Stimulated activated CD4-positive, alpha-beta T cell treated with anti-CD3 and anti-CD28 coated beads, Interleukin-15, amount 100 ng/mL, for 48 hours (primary cell): ENCODE measurements at regions not wholly inside any gene's neighbourhood (a gene's known extent, or its start where the extent isn't known, plus 50 kb on each side); places are given as distances from the start of the nearest gene placed in this dataset.
"Not testable (repeated sequence)": the region's sequence is repeated elsewhere in the genome, so short reads cannot be mapped to it uniquely, and the experiment has no call there.

Source experiments
- DNase-seq, 2 donors: peaks; one replicate each; pipeline ENCODE4 v3.0.0-alpha.2; 2020; ENCODE audit warnings: low read depth in 2 of 2

DNA sequence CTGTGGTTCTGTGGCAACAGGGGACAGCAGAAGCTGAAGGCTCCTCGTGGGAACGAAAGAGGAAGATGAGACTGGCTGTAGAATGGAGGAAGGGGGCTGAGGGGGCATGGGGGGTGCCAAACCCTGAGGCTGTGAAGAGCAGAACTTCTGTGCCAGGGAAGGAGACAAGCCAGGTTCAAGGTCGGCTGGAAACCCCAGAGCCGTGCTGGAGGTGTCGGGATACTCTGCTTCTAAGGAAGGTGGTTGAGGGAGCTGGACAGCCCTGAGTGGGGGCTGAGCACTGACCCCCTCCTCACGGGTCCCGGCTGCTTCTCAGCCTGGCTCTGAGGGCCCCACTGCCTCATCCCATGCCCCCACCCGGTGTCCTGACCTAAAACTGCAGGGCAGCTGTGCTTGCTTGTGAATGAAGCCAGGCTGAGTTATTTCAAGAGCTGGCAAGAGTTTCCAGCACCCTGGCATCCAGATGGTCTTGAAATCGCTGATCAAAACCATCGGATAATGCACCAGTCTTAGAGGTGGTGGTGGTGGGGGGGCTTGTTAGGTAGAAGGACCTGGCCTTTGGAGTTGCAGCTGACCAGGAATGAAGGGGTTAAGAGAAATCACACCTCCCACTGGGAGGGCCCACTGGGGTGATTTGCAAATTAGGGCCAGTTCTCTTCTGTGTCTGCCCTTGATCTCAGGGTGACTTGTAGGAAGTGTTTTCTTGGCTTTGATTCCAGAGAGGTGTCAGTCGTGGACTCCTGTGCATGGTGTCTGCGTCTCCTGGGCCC lies 218.9 kb upstream of the C1orf174 start:
- DNase-seq = no peak

DNA sequence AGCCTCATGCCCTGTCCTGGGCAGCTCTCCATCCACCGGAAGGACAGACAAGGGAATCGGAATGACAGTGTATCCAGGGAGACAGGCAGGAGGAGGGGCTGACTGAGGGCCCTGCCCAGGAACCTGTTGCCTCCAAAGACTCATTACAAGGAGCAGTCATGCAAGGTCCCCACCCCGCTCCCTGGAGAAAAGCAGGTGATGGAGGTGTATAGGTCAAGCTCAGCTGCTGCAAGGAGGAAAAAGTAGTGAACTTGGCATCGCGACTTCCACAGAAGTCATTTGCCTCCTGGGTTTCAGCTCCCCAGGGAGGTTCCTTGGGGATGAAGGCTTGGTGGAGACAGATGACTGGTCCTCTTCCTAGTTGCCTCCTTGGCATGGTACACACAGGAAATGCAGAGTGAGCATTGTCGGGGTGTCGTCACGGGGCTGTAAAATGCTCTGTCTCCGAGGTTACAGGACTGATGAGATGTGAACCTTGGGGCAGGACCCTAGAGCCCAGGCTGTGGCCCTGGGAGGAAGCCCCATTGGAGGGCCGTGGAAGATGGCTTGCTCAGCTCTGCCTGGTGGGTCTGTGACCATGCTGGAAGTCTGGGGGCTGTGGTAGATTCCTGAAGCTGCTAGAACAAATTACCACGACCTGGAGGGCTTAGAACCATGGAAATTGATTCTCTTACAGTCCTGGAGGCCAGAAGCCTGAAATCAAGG lies 219.6 kb upstream of the C1orf174 start:
- DNase-seq = no peak

- DNase-seq = no peak
Measured at GRCh38 chr1:4120557-4121292, 220.7 kb upstream of the C1orf174 start.

DNA sequence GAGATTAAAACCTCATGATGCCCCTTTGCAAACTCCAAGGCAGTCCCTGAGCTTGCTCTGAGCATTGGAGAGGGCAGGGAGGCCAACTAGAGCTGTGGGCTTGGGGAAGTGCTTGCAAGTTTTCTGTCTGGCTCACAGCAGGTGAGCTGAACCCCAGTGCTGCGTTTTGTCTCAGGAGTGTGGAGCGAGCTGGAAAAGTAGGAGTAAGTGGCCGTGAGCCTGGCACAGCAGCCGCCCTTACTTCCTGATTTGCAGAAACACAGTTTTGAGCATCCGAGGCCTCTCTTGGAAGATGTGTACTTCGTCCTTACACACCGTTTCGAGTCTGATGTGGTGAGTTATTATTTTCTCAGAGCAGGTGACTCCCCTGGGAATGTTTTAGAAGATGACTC lies 221.2 kb upstream of the C1orf174 start:
- no peak for DNase-seq

DNA sequence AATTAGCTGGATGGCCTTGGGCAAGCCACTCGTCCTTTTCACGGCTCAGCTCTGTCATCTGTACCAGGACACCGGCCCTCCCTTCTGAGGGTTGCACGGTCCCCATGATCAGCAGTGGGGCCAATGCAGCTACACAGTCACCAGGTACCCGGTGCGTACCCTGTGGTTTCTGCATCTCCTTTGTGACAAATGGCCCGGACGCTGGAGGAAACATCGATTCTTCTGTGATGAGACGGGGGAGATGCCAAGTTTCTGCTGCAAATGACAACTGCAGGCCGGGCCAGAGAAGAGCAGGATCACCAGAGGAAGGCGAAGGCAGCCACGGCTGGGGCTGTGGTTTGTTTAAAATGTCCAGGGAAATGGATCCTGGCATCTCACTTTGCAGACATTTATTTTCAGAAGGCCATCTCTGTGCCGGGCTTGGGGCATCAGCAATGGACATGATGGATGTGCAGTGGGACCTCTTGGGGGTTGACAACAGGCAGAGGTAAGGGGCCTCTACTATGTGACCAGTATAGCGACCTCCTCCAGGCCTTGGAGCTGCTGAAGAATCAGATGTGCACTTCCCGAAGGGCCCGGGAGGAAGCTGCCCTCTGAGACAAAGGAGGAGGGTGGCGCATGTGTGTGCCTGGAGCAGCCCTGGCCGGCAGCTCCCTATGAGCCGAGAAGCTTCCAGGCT lies 221.9 kb upstream of the C1orf174 start:
- DNase-seq = no peak

GRCh38 chr1:4122513-4123160 lies 222.6 kb upstream of the C1orf174 start:
- DNase-seq = no peak

DNA sequence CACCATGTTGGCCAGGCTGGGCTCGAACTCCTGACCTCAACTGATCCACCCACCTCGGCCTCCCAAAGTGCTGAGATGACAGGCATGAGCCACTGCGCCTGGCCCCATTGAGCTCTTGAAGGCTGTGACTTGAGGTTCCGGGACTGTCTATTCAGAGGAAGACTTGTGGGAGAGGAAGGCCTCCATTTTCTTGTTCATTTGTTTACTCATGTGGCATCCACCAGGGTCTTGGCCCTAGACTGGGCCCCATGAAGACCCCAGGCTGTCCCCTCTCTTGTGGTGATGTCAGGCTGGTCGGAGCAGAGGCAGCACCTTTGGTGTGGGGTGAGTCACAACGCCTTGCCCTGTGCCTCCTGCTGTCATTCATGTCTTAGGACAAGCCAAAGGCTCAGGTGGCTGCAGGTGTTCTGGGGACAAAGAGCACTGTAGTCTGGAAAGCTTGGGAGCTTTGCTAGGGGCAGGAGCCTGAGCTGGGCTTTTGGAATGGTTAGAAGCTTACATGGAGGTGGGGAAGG lies 224.6 kb upstream of the C1orf174 start:
- no peak for DNase-seq

DNA sequence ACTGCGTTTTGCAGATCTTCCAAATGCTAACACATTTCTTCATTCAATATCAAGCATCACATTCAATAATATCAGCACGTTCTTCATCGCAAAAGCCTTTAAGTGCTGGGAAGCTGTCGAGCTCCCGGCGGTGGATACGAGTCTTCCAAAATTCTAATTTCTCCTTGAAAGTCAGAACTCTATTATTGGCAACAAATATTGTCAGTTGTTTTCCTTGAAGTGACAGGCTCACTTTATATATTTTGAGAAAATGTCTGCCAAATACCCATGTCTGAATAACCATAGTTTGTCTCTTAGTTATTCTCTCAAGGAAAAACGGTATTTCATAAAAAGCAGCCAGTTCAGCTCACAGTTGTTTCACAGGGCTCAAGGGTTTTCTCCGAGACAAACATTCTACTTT lies 226.2 kb upstream of the C1orf174 start:
- no peak for DNase-seq

GRCh38 chr1:4126731-4127591 lies 226.9 kb upstream of the C1orf174 start:
- DNase-seq = no peak

DNA sequence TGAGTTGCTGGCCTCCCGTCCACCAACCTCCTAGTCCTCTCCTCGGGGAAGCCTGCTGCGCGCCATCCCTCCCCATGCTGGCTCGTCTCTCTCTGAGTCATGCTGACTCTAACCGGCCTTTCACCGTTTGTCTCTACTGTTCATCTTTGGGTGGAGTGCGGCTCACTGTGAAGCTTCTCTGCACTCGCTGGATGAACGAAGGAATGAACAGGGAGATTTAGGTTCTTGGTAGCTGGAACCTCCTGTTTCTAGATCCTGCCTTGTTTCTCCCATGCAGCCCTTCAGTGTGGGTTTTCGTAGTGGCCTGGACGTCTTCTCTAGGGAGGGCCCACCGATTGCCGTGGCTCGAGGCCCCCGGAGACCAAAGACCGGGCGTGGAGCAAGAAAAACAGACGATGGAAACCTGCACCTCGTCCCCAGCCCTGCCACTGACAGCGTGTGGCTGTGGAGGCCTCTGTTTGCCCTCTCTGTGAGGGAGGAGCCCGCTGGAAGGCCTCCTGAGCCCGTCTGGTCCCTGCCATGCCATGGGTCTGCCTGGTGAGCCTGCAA lies 227.6 kb upstream of the C1orf174 start:
- no peak for DNase-seq

DNA sequence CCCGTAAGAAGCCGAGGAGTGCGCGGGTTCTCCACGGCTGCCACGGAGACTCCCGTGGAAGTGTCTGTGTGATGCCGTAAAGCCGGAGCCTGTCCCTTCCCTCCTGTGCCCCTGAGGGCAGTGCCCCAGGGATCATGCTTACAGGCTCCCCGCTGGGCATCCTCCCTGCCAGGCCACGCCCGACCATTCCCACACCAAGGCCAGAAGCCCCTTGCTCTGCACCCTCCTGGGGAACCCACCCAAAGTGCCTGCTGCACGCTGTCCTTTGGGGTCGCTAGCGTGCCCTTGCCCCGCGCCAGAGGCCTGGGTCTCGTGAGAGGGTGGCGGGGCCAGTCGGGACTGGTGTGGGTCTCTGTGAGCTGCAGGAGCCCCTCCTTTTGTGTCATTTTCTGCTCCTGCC lies 228.5 kb upstream of the C1orf174 start:
- no peak for DNase-seq

DNA sequence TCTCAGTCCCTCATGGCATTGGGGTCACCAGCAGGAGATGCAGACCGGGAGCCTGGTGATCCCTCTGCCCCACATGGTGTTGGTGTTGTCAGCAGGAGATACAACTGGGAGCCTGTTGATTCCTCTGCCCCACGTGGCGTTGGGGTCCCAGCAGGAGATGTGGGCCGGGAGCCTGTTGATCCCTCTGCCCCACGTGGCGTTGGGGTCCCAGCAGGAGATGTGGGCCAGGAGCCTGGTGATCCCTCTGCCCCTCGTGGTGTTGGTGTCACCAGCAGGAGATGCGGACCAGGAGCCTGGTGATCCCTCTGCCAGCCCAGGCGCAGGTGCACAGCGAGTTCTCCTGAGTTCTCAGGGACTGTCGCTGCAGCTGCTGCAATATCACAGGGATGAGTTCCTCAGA lies 229.6 kb upstream of the C1orf174 start:
- DNase-seq = no peak

DNA sequence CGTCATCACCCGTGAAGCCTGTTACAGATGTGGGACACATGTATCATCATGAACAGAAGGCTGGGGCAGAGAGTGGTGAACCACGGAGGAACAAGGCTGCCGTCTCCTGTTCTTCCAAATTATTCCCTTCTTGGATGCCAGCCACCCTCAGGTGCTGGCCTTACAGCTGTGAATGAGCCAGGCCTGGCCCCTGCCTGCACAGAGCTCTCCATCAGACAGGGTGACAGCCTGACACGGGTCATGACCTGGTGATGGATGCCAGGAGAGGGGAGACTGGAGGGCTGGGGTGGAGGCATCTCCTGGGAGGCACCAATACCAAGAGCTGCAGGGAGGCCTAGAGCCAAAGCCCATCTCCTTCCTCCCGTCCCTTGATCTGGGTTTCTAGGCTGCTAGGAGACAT lies 230.0 kb upstream of the C1orf174 start:
- no peak for DNase-seq

DNA sequence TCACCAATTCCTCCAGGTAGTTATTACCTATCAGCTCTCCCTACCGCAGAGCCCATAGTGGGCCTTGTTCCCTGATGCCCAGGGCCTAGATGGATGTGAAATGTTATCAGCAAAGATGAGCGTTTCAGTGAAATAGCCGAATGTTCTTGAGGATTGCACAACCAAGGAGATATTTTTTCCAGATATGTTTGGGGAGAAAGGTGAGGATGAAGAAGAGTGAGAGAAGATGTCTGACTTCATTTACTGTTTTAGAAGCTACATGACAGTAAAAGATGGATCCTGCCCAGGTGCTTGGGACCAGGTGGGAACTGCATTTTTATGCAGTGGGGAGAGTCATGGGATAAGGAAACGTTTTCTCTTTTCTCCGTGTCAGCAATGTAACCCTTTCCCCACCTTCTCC lies 231.7 kb upstream of the C1orf174 start:
- DNase-seq = no peak

DNA sequence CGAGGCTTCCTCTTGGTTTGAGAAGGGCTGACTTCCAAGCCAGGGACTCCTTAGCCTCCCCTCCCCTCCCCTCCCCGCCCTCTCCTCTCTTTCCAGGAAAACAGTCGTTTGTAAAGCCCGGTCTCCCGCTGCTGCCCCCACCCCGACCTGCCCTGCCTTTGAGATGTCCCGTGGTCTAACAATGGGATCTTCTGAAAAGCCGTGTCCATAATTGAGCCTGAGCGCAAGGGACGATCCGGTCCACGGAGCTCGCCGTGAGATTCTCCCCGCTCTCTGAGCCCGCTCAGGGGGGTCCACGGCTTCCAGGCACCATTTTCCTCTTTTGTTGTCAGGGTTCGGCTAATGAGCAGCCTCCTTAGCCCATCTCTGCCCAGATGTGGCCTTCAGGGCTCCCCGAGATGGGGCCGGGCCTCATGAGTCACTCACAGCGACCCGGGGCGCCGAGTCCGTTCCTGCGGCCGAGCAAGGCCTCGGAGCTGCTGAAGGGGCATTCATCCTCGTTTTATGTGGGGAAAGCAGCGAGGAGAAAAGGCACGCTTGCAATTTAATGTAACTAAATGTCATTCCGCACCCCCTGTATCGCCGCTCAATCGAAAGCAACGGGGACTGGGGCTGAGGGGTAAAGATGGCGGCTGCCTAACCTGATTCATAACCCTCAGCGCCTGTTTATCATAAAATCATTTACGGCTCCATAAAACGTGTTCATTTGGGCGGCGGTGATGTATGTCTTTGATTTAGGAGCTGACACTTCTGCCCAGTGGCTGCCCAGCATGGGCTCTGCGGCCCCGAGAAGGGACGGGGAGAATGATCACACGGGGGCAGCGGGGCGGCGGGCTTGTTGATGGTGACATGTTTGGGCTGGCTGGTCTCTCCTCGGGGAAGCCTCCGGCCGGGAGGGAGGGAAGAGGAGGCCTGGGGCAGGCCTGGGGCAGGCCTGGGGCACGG lies 232.6 kb upstream of the C1orf174 start:
- no peak for DNase-seq

- no peak for DNase-seq
Measured at GRCh38 chr1:4133297-4133938, 233.3 kb upstream of the C1orf174 start.

GRCh38 chr1:4133939-4134321 lies 233.9 kb upstream of the C1orf174 start:
- no peak for DNase-seq

- DNase-seq = not testable (repeated sequence)
Measured at GRCh38 chr1:4135853-4136252, 235.8 kb upstream of the C1orf174 start.
